ENCODE measurements at regions not wholly inside any gene's neighbourhood (a gene's known extent, or its start where the extent isn't known, plus 50 kb on each side); places are given as distances from the start of the nearest gene placed in this dataset.
"Not testable (repeated sequence)": the region's sequence is repeated elsewhere in the genome, so short reads cannot be mapped to it uniquely, and the experiment has no call there.

GRCh38 chr4:143819029-143819428 is 86.3 kb downstream of the GYPE start:
- no peak for DNase-seq (ENCODE audit: low read depth, low spot score)
- H3K4me3 ChIP-seq (ENCODE audit: low read depth, low read length) = no peak overlapping the region
- POLR2A ChIA-PET = no interaction called here
- CTCF ChIA-PET = no interaction called here
- no peak for TF ChIP-seq CTCF (IDR thresholded peaks at IDR 0.05; ENCODE audit: insufficient read depth, low read length, missing control alignments)

GRCh38 chr4:143817866-143818265 is 87.5 kb downstream of the GYPE start:
- CTCF ChIA-PET = interaction anchor here (0.8 kb wide), 1 partner anchor 117 kb away, joined by 3 read pairs; no protein-coding TSS in a partner anchor
- H3K4me3 ChIP-seq (ENCODE audit: low read depth, low read length); DNase-seq (ENCODE audit: low read depth, low spot score); POLR2A ChIA-PET: not testable (repeated sequence)

- POLR2A ChIA-PET; H3K4me3 ChIP-seq (ENCODE audit: low read depth, low read length); CTCF ChIA-PET; DNase-seq (ENCODE audit: low read depth, low spot score): not testable (repeated sequence)
Measured at GRCh38 chr4:143815375-143815774, 90.0 kb downstream of the GYPE start.

DNA sequence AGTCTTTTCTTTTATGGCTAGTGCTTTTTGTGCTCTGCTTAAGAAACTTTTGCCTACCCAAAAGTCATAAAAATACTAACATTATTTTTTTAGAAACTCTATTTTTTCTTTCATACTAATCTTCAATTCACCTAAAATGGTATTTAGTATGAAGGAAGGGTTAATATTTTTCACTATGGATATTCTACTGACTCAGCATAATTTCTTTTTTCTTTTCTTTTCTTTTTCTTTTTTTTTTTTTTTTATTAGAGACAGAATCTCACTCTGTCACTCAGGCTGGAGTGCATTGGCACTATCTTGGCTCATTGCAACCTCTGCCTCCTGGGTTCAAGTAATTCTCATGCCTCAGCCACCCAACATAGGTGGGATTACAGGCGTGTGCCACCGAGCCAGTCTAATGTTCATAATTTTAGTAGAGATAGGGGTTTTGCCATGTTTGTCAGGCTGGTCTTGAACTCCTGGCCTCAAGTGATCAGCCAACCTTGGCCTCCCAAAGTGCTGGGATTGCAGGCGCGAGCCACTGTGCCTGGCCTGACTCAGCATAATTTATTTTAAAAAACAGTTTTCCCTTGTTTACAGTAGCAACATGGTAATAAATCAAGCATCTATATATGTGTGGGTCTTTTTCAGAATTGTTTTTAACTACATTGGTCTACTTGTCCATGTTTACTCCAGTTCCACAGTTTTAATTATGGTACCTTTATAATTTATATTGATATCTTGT is 91.8 kb downstream of the GYPE start:
- POLR2A ChIA-PET; CTCF ChIA-PET; H3K4me3 ChIP-seq (ENCODE audit: low read depth, low read length); DNase-seq (ENCODE audit: low read depth, low spot score): not testable (repeated sequence)

- POLR2A ChIA-PET; H3K4me3 ChIP-seq (ENCODE audit: low read depth, low read length); DNase-seq (ENCODE audit: low read depth, low spot score); CTCF ChIA-PET: not testable (repeated sequence)
Measured at GRCh38 chr4:143791693-143792092, 91.2 kb upstream of the FREM3 start.

DNA sequence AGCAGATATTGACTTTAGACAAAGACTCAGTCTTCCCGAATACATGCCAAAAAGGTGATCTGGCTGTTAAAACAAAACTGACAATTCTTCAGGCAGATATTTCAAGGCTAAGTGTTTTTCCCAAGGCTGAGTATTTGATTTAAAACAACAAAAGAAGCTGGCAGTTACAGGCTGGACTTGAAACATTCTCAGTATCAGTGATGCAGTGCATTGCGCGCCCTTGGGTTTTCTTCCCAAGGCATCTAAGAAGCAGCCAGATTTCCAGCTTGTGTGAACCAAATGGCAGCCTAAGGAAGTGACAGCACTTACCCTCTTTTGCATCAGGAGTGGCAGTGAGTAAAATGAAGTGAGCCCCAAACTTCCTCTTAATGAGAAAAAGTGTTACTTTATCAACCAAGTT is 90.0 kb upstream of the FREM3 start:
- DNase-seq (ENCODE audit: low read depth, low spot score); H3K4me3 ChIP-seq (ENCODE audit: low read depth, low read length); CTCF ChIA-PET; POLR2A ChIA-PET: not testable (repeated sequence)

DNA sequence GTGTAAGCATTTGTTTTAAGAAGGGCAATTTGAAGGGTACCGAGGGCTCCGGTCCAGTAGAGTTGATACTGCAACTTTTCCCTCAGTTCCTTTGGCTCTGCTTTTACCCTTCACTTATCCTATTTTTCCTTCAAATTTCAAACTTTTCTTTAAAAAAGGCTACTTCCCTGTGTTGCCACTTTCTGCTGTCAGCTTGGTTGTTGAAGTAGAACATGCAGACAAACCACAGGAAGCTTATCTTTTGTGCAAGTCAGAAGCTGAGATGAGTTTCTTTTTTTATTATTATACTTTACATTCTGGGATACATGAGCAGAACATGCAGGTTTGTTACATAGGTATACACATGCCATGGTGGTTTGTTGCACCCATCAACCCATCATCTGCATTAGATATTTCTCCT is 89.1 kb upstream of the FREM3 start:
- DNase-seq (ENCODE audit: low read depth, low spot score); CTCF ChIA-PET; H3K4me3 ChIP-seq (ENCODE audit: low read depth, low read length); POLR2A ChIA-PET: not testable (repeated sequence)

GRCh38 chr4:143784567-143784966 is 84.1 kb upstream of the FREM3 start:
- ChIA-PET CTCF (interaction anchor here (1.5 kb wide), 1 partner anchor 11 kb away, joined by 4 read pairs; no protein-coding TSS in a partner anchor), POLR2A (no interaction called here)
- H3K4me3 ChIP-seq (ENCODE audit: low read depth, low read length) = no peak overlapping the region
- no peak for DNase-seq (ENCODE audit: low read depth, low spot score)
- no peak for TF ChIP-seq CTCF (IDR thresholded peaks at IDR 0.05; ENCODE audit: insufficient read depth, low read length, missing control alignments)

GRCh38 chr4:143782521-143782920 is 82.0 kb upstream of the FREM3 start:
- TF ChIP-seq CTCF (IDR thresholded peaks at IDR 0.05; ENCODE audit: insufficient read depth, low read length, missing control alignments) = no peak
- no peak overlapping the region for H3K4me3 ChIP-seq (ENCODE audit: low read depth, low read length)
- ChIA-PET POLR2A (no interaction called here), CTCF (no interaction called here)
- no peak for DNase-seq (ENCODE audit: low read depth, low spot score)
